SJSA1 (cell line): ENCODE measurements at regions not wholly inside any gene's neighbourhood (a gene's known extent, or its start where the extent isn't known, plus 50 kb on each side); places are given as distances from the start of the nearest gene placed in this dataset.

Experiments
- DNase-seq, 2 experiments: peaks; one replicate each; pipeline ENCODE4 v3.0.0-alpha.2; 2015 to 2020; ENCODE audit warnings: low spot score in 2 of 2, low read depth in 1 of 2
- H3K27ac ChIP-seq: fragments of 250-450 bp; sonication (Bioruptor Pico); 2 replicates; pipeline ENCODE4 v1.5.1; 2020; ENCODE audit warnings: mild to moderate bottlenecking, moderate library complexity
- H3K27me3 ChIP-seq: fragments of 250-450 bp; sonication (Bioruptor Pico); replicated peaks from 2 replicates; pipeline ENCODE4 v1.5.1; 2020; ENCODE audit warnings: mild to moderate bottlenecking, moderate library complexity
- H3K36me3 ChIP-seq: fragments of 250-450 bp; sonication (Bioruptor Pico); 2 replicates; pipeline ENCODE4 v1.5.1; 2020; ENCODE audit warnings: mild to moderate bottlenecking
- H3K4me1 ChIP-seq: fragments of 250-450 bp; sonication (Bioruptor Pico); replicated peaks from 2 replicates; pipeline ENCODE4 v1.6.1; 2021; ENCODE audit warnings: mild to moderate bottlenecking
- H3K4me3 ChIP-seq: fragments of 250-450 bp; sonication (Bioruptor Pico); 2 replicates; pipeline ENCODE4 v1.5.1; 2020; ENCODE audit warnings: mild to moderate bottlenecking
- H3K9me3 ChIP-seq: fragments of 250-450 bp; sonication (Bioruptor Pico); replicated peaks from 2 replicates; pipeline ENCODE4 v1.5.1; 2020; ENCODE audit warnings: mild to moderate bottlenecking

DNA sequence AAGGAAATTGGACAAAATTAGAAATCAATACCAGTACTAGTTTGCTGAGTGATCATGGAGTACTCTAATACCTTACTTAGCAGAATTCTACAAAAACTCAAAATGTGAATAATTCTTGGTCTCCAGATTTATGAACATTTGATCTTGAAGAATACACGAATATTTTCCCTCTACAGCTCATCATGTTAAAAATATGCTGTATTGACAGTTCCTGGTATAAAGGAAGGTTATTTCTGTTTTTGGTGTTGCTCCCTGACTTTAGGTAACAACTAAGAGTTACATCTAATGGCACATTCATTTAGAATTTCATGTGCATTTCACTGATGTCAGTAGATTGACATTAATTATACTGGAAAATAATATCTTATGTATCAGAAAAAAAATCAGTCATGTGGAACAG, 479.2 kb upstream of the PKDCC start:
- H3K27ac ChIP-seq, result no peak overlapping the region
- no peak overlapping the region for H3K4me3 ChIP-seq
- DNase-seq, result no peak
- H3K9me3 ChIP-seq, result no peaks in the 10 kb centered on the region
- no peaks in the 10 kb centered on the region for H3K4me1 ChIP-seq
- H3K27me3 ChIP-seq, result no peaks in the 10 kb centered on the region
- no peaks in the 10 kb centered on the region for H3K36me3 ChIP-seq

GRCh38 chr2:41572154-41572553, 475.7 kb upstream of the PKDCC start:
- Histone ChIP-seq H3K36me3 (no peaks in the 10 kb centered on the region), H3K27me3 (no peaks in the 10 kb centered on the region), H3K9me3 (no peaks in the 10 kb centered on the region)

GRCh38 chr2:41576423-41576822, 471.4 kb upstream of the PKDCC start:
- no peaks in the 10 kb centered on the region for H3K4me1 ChIP-seq
- no peak for DNase-seq
- no peak overlapping the region for H3K27ac ChIP-seq
- H3K9me3 ChIP-seq, result no peaks in the 10 kb centered on the region
- no peaks in the 10 kb centered on the region for H3K36me3 ChIP-seq
- H3K27me3 ChIP-seq, result no peaks in the 10 kb centered on the region
- H3K4me3 ChIP-seq, result no peak overlapping the region

More at GRCh38 chr2:41572154-41572553, 475.7 kb upstream of the PKDCC start:
- Histone ChIP-seq H3K27ac (no peak overlapping the region), H3K4me3 (no peak overlapping the region), H3K4me1 (no peaks in the 10 kb centered on the region)
- no peak for DNase-seq

DNA sequence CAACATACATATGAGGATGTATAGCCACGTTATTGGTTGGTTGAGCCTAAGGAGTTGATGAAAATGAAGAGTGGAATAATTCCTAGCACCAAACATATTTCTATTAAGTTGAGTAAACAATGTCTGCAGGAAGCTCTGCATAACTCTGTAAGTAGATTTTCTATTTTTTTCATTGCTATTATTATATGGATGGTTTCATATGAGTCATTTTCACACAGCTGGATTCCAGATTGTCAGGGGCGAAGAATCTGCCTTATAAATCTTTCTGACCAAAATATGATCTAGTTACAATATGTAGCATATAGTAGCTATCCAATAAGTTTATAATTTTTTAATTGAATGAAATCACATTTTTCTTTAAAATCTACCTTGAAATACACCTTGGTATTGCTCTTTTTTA, 468.0 kb upstream of the PKDCC start:
- Histone ChIP-seq H3K27ac (no peak overlapping the region), H3K9me3 (no peaks in the 10 kb centered on the region), H3K4me1 (no peaks in the 10 kb centered on the region), H3K36me3 (no peaks in the 10 kb centered on the region), H3K27me3 (no peaks in the 10 kb centered on the region), H3K4me3 (no peak overlapping the region)
- no peak for DNase-seq

- no peaks in the 10 kb centered on the region for H3K36me3 ChIP-seq
- H3K4me3 ChIP-seq, result no peak overlapping the region
- no peaks in the 10 kb centered on the region for H3K27me3 ChIP-seq
- no peak overlapping the region for H3K27ac ChIP-seq
- H3K4me1 ChIP-seq, result no peaks in the 10 kb centered on the region
- DNase-seq, result no peak
- H3K9me3 ChIP-seq, result no peaks in the 10 kb centered on the region
These were observed 467.0 kb upstream of the PKDCC start for GRCh38 chr2:41580806-41581205.

DNA sequence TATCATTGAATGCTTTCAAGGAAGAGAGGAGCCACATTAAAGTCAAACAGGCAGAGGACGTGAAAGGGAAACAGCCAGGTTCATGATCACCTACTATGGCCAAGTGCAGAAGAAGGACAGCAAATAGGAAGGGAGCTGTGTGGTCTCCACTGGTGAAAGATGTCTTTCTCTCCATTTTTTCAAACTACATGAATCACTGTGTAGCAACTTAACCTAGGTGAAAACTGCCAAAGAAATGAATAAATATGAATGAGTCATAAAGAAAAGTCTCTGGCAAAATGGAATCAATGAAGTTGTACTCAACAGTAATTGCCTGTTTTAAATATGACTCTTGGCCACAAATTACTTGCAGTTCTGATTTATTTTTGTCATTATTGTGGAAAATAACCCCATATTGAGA, 452.6 kb upstream of the PKDCC start:
- Histone ChIP-seq H3K36me3 (no peaks in the 10 kb centered on the region), H3K9me3 (0 out of 2 replicates have a peak, but pooled peaks cover 2% of the 10 kb centered on the region), H3K27me3 (peaks cover 5% of the 10 kb centered on the region; the same call in 1 of the 2 replicates), H3K4me1 (no peaks in the 10 kb centered on the region), H3K27ac (no peak overlapping the region), H3K4me3 (no peak overlapping the region)
- no peak for DNase-seq

DNA sequence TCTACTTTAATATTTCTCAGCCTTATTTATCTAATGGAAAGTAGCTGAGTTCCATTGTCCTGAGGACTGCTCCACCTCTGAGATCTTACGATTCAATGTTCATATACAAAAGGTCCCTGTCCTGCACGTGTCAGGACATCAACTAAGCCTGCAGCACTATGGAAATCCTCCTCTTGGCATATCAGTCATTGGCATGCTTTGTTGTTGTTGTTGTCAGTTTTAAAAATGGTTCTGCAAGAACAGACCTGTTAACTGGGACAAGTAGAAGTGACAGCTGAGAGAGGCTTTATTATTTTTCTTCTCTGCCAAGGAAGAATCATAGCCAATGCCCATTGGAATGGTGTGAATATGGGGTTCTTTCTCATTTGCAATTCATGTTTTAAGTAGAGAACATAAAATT, 450.1 kb upstream of the PKDCC start:
- no peak for DNase-seq
- H3K27me3 ChIP-seq, result peaks cover 5% of the 10 kb centered on the region; the same call in 1 of the 2 replicates
- H3K4me3 ChIP-seq, result no peak overlapping the region
- no peaks in the 10 kb centered on the region for H3K4me1 ChIP-seq
- H3K9me3 ChIP-seq, result 0 out of 2 replicates have a peak, but pooled peaks cover 2% of the 10 kb centered on the region
- no peaks in the 10 kb centered on the region for H3K36me3 ChIP-seq
- H3K27ac ChIP-seq, result no peak overlapping the region

- no peaks in the 10 kb centered on the region for H3K36me3 ChIP-seq
- DNase-seq, result no peak
- H3K27me3 ChIP-seq, result peaks cover 5% of the 10 kb centered on the region; the same call in 1 of the 2 replicates
- H3K27ac ChIP-seq, result no peak overlapping the region
- 0 out of 2 replicates have a peak, but pooled peaks cover 2% of the 10 kb centered on the region for H3K9me3 ChIP-seq
- no peaks in the 10 kb centered on the region for H3K4me1 ChIP-seq
- no peak overlapping the region for H3K4me3 ChIP-seq
These were observed 449.5 kb upstream of the PKDCC start for GRCh38 chr2:41598161-41598894.

- no peaks in the 10 kb centered on the region for H3K36me3 ChIP-seq
- no peak for DNase-seq
- 0 out of 2 replicates have a peak, but pooled peaks cover 2% of the 10 kb centered on the region for H3K9me3 ChIP-seq
- H3K4me1 ChIP-seq, result no peaks in the 10 kb centered on the region
- peaks cover 5% of the 10 kb centered on the region; the same call in 1 of the 2 replicates for H3K27me3 ChIP-seq
- no peak overlapping the region for H3K4me3 ChIP-seq
- H3K27ac ChIP-seq, result no peak overlapping the region
These were observed 447.4 kb upstream of the PKDCC start for GRCh38 chr2:41600460-41600859.

DNA sequence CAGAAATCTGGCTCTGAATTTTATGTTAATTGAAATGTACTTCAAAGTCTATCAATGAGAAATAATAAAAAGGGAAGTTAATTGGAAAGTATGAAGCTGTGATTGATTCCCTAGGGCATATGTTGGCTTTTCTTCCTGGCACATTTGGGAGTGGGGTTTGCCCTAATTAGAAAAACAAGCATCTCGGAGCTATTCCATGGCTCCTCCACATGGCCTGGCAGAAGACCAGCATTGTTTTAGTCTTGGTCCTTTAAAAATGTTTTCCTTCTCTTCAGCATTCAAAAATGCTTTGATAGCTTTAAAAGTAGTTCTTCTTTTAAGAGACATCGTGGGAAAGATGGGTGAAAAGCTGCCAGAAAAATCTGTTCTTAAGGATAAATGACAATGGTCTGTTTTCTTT, 445.5 kb upstream of the PKDCC start:
- Histone ChIP-seq H3K9me3 (0 out of 2 replicates have a peak, but pooled peaks cover 2% of the 10 kb centered on the region), H3K27me3 (peaks cover 5% of the 10 kb centered on the region; the same call in 1 of the 2 replicates), H3K4me1 (no peaks in the 10 kb centered on the region), H3K36me3 (no peaks in the 10 kb centered on the region), H3K4me3 (no peak overlapping the region), H3K27ac (no peak overlapping the region)
- no peak for DNase-seq

- DNase-seq, result no peak
- Histone ChIP-seq H3K4me1 (no peaks in the 10 kb centered on the region), H3K27ac (no peak overlapping the region), H3K4me3 (no peak overlapping the region), H3K36me3 (no peaks in the 10 kb centered on the region), H3K27me3 (no peaks in the 10 kb centered on the region; the same call in 1 of the 2 replicates), H3K9me3 (no peaks in the 10 kb centered on the region)
These were observed 442.5 kb upstream of the PKDCC start for GRCh38 chr2:41605311-41605710.

- Histone ChIP-seq H3K27me3 (no peaks in the 10 kb centered on the region; the same call in 1 of the 2 replicates), H3K36me3 (no peaks in the 10 kb centered on the region), H3K27ac (no peak overlapping the region), H3K4me1 (no peaks in the 10 kb centered on the region), H3K4me3 (no peak overlapping the region), H3K9me3 (no peaks in the 10 kb centered on the region)
- DNase-seq, result no peak
These were observed 441.9 kb upstream of the PKDCC start for GRCh38 chr2:41605914-41606313.

DNA sequence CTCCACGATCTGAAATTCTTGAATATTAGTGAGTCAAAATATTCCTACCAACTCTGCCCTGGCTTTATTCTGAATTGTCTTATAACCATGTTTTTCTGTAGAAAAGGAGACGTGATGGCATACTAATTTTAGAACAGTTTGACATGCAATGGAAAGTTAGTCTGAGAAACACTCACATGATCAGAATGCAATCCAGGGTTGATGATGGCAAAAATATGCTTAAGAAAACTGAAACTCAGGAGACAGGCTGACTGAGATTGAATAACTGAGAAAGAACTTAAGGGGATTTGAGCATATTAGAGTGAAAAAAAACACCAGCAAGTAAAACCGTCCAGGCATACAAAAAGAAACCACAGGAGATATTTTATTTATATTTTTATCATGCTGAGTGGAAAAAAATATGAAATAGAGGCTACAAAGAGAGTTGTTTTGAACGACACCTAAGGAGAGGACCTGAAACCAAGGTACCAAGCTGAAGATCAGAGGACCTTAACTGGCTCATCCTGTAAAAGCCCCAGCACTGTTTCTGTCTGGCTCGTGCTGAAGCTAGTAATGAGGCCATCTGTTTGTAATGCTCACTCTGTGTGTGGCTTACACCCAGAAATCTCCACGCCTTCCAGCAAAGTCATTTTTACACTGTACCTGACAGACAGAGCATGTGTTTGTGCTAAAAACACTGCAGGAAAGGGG, 437.2 kb upstream of the PKDCC start:
- Histone ChIP-seq H3K4me3 (no peak overlapping the region), H3K9me3 (no peaks in the 10 kb centered on the region), H3K27me3 (no peaks in the 10 kb centered on the region; the same call in 1 of the 2 replicates), H3K36me3 (no peaks in the 10 kb centered on the region), H3K4me1 (no peaks in the 10 kb centered on the region), H3K27ac (no peak overlapping the region)
- DNase-seq, result no peak

GRCh38 chr2:41618754-41619153, 429.1 kb upstream of the PKDCC start:
- no peak overlapping the region for H3K27ac ChIP-seq
- no peaks in the 10 kb centered on the region for H3K36me3 ChIP-seq
- no peaks in the 10 kb centered on the region for H3K9me3 ChIP-seq
- H3K4me3 ChIP-seq, result no peak overlapping the region
- H3K4me1 ChIP-seq, result no peaks in the 10 kb centered on the region
- peaks cover 6% of the 10 kb centered on the region for H3K27me3 ChIP-seq
- no peak for DNase-seq
